ENCODE measurements at regions not wholly inside any gene's neighbourhood (a gene's known extent, or its start where the extent isn't known, plus 50 kb on each side); places are given as distances from the start of the nearest gene placed in this dataset.
"Not testable (repeated sequence)": the region's sequence is repeated elsewhere in the genome, so short reads cannot be mapped to it uniquely, and the experiment has no call there.

GRCh38 chr14:83171761-83172160 lies 1638.1 kb upstream of the SEL1L start:
- Mint-ChIP-seq H3K4me3 (no peak overlapping the region), H3K36me3 (ENCODE audit: low read depth) (no peaks in the 10 kb centered on the region), H3K4me1 (ENCODE audit: low read depth) (no peaks in the 10 kb centered on the region), H3K27me3 (no peaks in the 10 kb centered on the region), H3K27ac (no peak overlapping the region), H3K9me3 (peaks cover 35% of the 10 kb centered on the region)
- intact Hi-C loops (cut with micrococcal nuclease): no loop called here

DNA sequence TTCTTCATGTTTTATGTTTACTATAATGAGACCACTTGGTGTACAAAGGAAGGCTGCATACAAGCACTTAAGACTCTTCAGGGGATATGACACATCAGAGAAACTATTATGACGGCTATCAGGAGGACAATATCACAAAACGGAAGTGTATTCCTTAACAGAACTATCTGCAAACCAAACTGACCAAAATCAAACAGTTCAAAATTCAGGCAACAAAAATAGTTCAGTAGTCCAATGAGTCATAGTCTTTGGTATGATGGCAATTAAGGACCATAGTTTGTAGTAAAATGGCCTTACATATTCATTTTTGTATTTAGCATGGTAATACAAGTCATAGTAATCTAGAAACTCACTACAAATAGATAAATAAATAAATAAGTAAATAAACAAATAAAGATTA lies 1638.7 kb upstream of the SEL1L start:
- intact Hi-C loops (cut with micrococcal nuclease): no loop called here
- peaks cover 35% of the 10 kb centered on the region for H3K9me3 Mint-ChIP-seq
- H3K27ac Mint-ChIP-seq: no peak overlapping the region
- H3K4me1 Mint-ChIP-seq (ENCODE audit: low read depth): no peaks in the 10 kb centered on the region
- H3K4me3 Mint-ChIP-seq: no peak overlapping the region
- H3K36me3 Mint-ChIP-seq (ENCODE audit: low read depth): no peaks in the 10 kb centered on the region
- no peaks in the 10 kb centered on the region for H3K27me3 Mint-ChIP-seq

DNA sequence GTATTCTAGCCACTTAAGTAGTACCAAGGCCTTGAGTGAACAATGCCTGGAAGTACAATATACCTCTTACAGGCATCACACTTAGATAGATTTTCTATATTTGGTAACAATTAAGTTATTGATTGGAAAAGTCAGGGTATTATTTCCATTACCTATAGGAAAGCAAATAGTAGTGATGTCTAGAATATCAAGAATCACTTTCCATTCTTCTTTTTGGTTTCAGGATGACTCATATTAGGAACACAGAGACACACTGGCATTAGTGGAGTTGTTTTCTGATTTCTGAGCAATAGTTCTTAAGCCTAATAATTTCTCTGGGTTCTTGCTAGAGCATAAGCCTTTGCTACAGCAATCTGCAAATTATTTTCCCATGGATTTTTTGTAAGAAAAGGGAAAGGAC lies 1640.0 kb upstream of the SEL1L start:
- no peaks in the 10 kb centered on the region for H3K27me3 Mint-ChIP-seq
- no peaks in the 10 kb centered on the region for H3K4me1 Mint-ChIP-seq (ENCODE audit: low read depth)
- H3K36me3 Mint-ChIP-seq (ENCODE audit: low read depth): no peaks in the 10 kb centered on the region
- no peak overlapping the region for H3K27ac Mint-ChIP-seq
- H3K9me3 Mint-ChIP-seq: peaks cover 35% of the 10 kb centered on the region
- H3K4me3 Mint-ChIP-seq: no peak overlapping the region
- intact Hi-C loops (cut with micrococcal nuclease): no loop called here

- Mint-ChIP-seq H3K4me1 (ENCODE audit: low read depth) (no peaks in the 10 kb centered on the region), H3K36me3 (ENCODE audit: low read depth) (no peaks in the 10 kb centered on the region), H3K9me3 (peaks cover 20% of the 10 kb centered on the region), H3K27ac (no peak overlapping the region), H3K4me3 (no peak overlapping the region), H3K27me3 (no peaks in the 10 kb centered on the region)
- intact Hi-C loops (cut with micrococcal nuclease): no loop called here
Measured at GRCh38 chr14:83184531-83184930, 1650.9 kb upstream of the SEL1L start.

DNA sequence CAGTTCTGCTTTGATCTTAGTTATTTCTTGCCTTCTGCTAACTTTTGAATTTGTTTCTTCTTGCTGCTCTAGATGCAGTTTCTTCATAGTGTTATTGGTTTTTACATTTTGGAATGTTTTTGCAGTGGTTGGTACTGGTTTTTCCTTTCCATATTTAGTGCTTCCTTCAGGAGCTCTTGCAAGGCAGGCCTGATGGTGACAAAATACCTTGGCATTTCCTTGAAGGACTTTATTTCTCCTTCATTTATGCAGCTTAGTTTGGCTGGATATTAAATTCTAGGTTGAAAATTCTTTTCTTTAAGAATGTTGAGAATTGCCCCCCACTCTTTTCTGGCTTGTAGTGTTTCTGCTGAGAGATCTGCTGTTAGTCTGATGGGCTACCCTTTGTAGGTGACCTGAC lies 1654.7 kb upstream of the SEL1L start:
- intact Hi-C loops (cut with micrococcal nuclease); H3K27me3 Mint-ChIP-seq; H3K4me1 Mint-ChIP-seq (ENCODE audit: low read depth); H3K36me3 Mint-ChIP-seq (ENCODE audit: low read depth); H3K4me3 Mint-ChIP-seq; H3K27ac Mint-ChIP-seq: not testable (repeated sequence)
- peaks cover 42% of the 10 kb centered on the region for H3K9me3 Mint-ChIP-seq

DNA sequence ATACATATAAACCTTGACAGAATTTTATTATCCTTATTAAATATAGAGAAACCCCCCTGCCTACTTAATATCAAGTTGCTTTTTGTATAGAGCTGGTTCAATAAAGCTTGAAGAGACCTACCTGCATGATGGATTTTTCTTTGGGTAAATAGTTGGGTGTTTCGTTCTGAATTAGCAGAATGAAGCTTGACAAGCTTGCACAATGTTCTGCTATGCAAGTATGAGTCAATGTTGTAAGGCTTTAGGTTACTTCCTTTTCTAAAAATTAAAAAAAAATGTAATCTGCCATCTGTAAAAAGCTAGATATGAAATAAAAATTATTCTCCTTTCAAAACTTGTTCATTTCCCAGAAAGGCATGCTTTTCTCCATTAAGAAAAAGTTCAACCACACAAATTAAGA lies 1662.6 kb upstream of the SEL1L start:
- no peaks in the 10 kb centered on the region for H3K36me3 Mint-ChIP-seq (ENCODE audit: low read depth)
- H3K27ac Mint-ChIP-seq: no peak overlapping the region
- H3K9me3 Mint-ChIP-seq: peaks cover 11% of the 10 kb centered on the region
- no peaks in the 10 kb centered on the region for H3K4me1 Mint-ChIP-seq (ENCODE audit: low read depth)
- intact Hi-C loops (cut with micrococcal nuclease): no loop called here
- no peaks in the 10 kb centered on the region for H3K27me3 Mint-ChIP-seq
- no peak overlapping the region for H3K4me3 Mint-ChIP-seq

- no peaks in the 10 kb centered on the region for H3K4me1 Mint-ChIP-seq (ENCODE audit: low read depth)
- intact Hi-C loops (cut with micrococcal nuclease): no loop called here
- H3K9me3 Mint-ChIP-seq: peaks cover 2% of the 10 kb centered on the region
- no peak overlapping the region for H3K27ac Mint-ChIP-seq
- H3K36me3 Mint-ChIP-seq (ENCODE audit: low read depth): no peaks in the 10 kb centered on the region
- H3K27me3 Mint-ChIP-seq: no peaks in the 10 kb centered on the region
- no peak overlapping the region for H3K4me3 Mint-ChIP-seq
Measured at GRCh38 chr14:83197271-83197670, 1663.6 kb upstream of the SEL1L start.

DNA sequence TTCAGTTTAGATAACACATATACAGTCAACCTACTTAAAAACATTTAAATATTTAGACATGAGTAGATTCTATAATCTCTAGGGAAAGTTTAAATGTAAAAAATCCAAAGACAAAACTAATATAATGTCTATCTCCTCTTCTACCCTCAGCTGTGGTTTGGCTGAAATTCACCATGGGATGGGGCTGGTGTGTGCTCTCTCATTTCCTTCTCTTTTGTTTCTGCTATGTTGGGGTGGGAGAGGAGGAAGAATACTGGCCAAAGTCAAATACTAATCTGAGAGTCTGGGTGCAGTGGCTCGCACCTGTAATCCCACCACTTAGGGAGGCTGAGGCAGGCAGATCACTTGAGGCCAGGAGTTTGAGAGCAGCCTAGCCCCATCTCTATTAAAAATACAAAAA lies 1673.9 kb upstream of the SEL1L start:
- Mint-ChIP-seq H3K9me3 (no peaks in the 10 kb centered on the region), H3K4me1 (ENCODE audit: low read depth) (peaks cover 17% of the 10 kb centered on the region), H3K27me3 (no peaks in the 10 kb centered on the region), H3K36me3 (ENCODE audit: low read depth) (no peaks in the 10 kb centered on the region), H3K27ac (no peak overlapping the region), H3K4me3 (no peak overlapping the region)
- intact Hi-C loops (cut with micrococcal nuclease): no loop called here

DNA sequence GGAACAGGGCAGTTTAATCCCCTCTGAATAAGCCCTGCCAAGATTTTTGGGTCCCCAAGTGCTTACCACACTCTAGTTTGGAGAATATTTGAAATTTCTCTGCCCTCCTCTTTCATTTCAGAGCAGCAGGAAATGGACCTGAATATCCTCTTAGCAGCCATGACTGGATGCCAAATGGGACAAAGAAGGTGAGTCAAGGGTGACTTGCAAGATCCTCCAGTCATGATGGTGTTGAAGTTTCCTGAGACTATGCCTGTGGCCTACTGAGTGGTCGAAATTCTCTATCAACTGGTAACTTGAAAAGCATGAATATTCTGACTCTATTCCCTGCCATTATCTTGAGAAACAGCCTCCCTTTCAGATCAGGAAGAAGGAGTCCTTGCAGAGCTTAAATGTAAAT lies 1674.7 kb upstream of the SEL1L start:
- Mint-ChIP-seq H3K4me1 (ENCODE audit: low read depth) (peaks cover 17% of the 10 kb centered on the region), H3K27ac (no peak overlapping the region), H3K36me3 (ENCODE audit: low read depth) (no peaks in the 10 kb centered on the region), H3K9me3 (no peaks in the 10 kb centered on the region), H3K27me3 (no peaks in the 10 kb centered on the region), H3K4me3 (no peak overlapping the region)
- intact Hi-C loops (cut with micrococcal nuclease): no loop called here

- no peak overlapping the region for H3K27ac Mint-ChIP-seq
- no peaks in the 10 kb centered on the region for H3K4me1 Mint-ChIP-seq (ENCODE audit: low read depth)
- H3K4me3 Mint-ChIP-seq: no peak overlapping the region
- intact Hi-C loops (cut with micrococcal nuclease): no loop called here
- H3K9me3 Mint-ChIP-seq: no peaks in the 10 kb centered on the region
- H3K27me3 Mint-ChIP-seq: no peaks in the 10 kb centered on the region
- H3K36me3 Mint-ChIP-seq (ENCODE audit: low read depth): no peaks in the 10 kb centered on the region
Measured at GRCh38 chr14:83217492-83217891, 1683.8 kb upstream of the SEL1L start.

DNA sequence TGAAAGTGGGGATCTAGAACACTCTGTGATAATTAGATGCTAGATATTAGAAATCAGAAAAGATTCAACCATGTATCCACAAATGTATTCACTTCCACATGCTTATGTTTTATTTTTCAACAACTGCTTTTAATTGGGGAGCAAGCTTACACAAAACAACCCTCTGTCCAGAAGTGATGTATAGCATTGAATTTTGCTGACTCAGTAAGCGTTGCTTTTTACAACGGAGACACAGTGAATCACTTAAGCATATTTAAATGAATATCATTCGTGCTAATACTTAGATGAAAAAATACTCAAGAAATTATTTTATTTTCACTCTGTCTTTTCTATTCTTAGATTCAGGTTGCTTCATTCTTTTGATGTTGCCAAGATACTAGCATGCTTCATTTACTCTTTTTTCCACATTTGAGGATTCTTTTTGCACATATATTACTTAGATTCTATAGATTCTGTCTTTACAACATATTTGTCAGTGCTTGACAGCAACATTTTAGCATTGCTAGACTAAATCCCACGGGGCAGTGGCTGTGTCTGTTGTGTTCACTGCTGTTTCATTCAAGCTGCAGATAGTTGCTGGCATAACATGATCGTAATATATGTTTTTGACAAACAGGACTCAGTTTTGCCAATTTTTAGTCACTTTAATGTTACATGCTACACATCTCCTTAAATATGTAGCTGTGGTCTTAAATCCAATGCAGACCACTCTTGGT lies 1714.4 kb upstream of the SEL1L start:
- H3K4me3 Mint-ChIP-seq: no peak overlapping the region
- intact Hi-C loops (cut with micrococcal nuclease): no loop called here
- H3K4me1 Mint-ChIP-seq (ENCODE audit: low read depth): peaks cover 10% of the 10 kb centered on the region
- H3K27ac Mint-ChIP-seq: no peak overlapping the region
- H3K27me3 Mint-ChIP-seq: no peaks in the 10 kb centered on the region
- H3K36me3 Mint-ChIP-seq (ENCODE audit: low read depth): no peaks in the 10 kb centered on the region
- H3K9me3 Mint-ChIP-seq: peaks cover 29% of the 10 kb centered on the region

DNA sequence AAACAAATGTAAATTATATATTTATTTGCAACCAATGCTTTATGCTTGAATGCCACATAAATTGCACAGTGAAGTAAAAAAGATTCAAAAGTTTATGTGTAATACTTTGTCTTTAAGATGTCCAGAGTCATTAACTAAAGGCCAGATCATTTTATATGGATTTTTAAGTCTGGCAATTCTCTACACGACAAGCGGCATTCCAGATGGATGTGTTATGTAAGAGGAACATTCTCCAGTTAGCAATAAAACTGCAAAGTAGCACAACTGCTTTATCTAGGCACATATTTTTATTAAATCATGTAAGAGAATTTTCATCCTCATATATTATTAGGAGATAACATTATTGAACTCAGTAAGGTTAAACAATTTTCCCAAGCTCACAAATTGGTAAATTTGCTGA lies 1717.7 kb upstream of the SEL1L start:
- peaks cover 30% of the 10 kb centered on the region for H3K4me1 Mint-ChIP-seq (ENCODE audit: low read depth)
- H3K27ac Mint-ChIP-seq: no peak overlapping the region
- H3K36me3 Mint-ChIP-seq (ENCODE audit: low read depth): no peaks in the 10 kb centered on the region
- no peaks in the 10 kb centered on the region for H3K27me3 Mint-ChIP-seq
- intact Hi-C loops (cut with micrococcal nuclease): no loop called here
- peaks cover under 1% of the 10 kb centered on the region for H3K9me3 Mint-ChIP-seq
- no peak overlapping the region for H3K4me3 Mint-ChIP-seq

GRCh38 chr14:83253870-83254269 lies 1720.2 kb upstream of the SEL1L start:
- intact Hi-C loops (cut with micrococcal nuclease): no loop called here
- Mint-ChIP-seq H3K27ac (no peak overlapping the region), H3K9me3 (no peaks in the 10 kb centered on the region), H3K36me3 (ENCODE audit: low read depth) (no peaks in the 10 kb centered on the region), H3K4me1 (ENCODE audit: low read depth) (peaks cover 36% of the 10 kb centered on the region), H3K4me3 (no peak overlapping the region), H3K27me3 (no peaks in the 10 kb centered on the region)

DNA sequence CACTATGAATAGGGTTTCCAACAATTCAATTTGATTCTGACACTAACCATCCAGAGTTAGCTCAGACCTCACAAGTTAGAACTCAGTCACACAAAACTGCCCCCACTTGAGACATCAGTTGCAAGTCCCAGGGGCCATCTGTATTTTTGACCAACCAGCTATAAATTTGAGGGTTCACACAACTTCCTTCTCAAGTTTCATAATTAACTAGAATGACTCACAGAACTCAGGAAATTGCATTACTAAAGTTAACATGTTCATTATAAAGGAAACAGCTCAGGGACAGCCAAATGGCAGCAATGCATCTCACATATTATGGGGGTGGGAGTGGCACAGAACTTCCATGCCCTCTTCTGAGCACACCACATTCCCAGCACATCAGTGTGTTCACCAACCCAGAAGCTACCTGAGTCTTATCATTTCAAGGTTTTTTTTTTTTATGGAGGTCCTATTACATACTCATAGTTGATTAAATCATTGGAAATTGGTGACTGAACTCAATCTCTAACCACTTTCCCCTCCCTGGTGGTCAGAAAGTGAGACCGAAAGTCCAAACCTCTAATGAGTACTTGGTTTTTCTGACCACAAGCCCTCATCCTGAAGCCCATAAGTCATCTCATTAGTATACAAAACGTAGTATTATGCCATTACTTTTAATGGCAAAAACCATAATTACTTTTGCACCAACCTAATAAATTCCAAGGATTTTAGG lies 1721.5 kb upstream of the SEL1L start:
- Mint-ChIP-seq H3K27ac (no peak overlapping the region), H3K27me3 (no peaks in the 10 kb centered on the region), H3K4me3 (no peak overlapping the region), H3K4me1 (ENCODE audit: low read depth) (peaks cover 36% of the 10 kb centered on the region), H3K36me3 (ENCODE audit: low read depth) (no peaks in the 10 kb centered on the region), H3K9me3 (no peaks in the 10 kb centered on the region)
- intact Hi-C loops (cut with micrococcal nuclease): no loop called here

DNA sequence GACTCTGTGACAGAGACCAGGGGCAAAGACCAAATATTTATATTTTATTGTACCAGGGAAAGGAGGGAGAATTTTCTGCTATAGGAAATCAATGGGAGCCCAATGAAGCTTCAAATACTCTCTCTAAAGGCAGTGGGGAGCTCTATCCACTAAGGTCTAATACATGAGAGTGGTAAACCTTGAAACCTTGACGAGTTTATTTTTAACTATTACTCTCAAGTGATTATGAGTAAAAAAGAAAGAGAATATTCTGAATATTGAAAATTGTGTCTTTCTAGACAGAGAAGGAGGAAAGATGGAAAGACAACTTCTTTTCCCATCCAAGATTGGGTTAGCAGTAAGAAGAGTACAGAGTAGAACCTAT lies 1722.1 kb upstream of the SEL1L start:
- Mint-ChIP-seq H3K4me1 (ENCODE audit: low read depth) (peaks cover 36% of the 10 kb centered on the region), H3K4me3 (no peak overlapping the region), H3K9me3 (no peaks in the 10 kb centered on the region), H3K27ac (no peak overlapping the region), H3K27me3 (no peaks in the 10 kb centered on the region), H3K36me3 (ENCODE audit: low read depth) (no peaks in the 10 kb centered on the region)
- intact Hi-C loops (cut with micrococcal nuclease): no loop called here
